ENCODE measurements at regions not wholly inside any gene's neighbourhood (a gene's known extent, or its start where the extent isn't known, plus 50 kb on each side); places are given as distances from the start of the nearest gene placed in this dataset.
"Not testable (repeated sequence)": the region's sequence is repeated elsewhere in the genome, so short reads cannot be mapped to it uniquely, and the experiment has no call there.

DNA sequence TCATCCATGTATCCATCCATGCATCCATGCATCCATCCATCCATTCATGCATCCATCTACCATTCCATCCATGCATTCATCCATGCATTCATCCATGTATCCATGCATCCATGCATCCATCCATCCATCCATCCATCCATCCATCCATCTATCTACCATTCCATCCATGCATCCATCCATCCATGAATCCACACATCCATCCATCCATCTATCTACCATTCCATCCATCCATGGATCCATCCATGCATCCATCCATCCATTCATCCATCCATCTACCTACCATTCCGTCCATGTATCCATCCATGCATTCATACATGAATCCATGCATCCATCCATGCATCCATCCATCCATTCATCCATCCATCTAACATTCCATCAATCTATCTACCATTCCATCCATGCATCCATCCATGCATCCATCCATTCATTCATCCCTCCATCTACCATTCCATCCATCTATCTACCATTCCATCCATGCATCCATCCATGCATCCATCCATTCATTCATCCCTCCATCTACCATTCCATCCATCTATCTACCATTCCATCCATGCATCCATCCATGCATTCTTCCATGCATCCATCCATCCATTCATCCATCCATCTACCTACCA lies 257.2 kb downstream of the CRLF2 start:
- TF ChIP-seq, protein P1, sequence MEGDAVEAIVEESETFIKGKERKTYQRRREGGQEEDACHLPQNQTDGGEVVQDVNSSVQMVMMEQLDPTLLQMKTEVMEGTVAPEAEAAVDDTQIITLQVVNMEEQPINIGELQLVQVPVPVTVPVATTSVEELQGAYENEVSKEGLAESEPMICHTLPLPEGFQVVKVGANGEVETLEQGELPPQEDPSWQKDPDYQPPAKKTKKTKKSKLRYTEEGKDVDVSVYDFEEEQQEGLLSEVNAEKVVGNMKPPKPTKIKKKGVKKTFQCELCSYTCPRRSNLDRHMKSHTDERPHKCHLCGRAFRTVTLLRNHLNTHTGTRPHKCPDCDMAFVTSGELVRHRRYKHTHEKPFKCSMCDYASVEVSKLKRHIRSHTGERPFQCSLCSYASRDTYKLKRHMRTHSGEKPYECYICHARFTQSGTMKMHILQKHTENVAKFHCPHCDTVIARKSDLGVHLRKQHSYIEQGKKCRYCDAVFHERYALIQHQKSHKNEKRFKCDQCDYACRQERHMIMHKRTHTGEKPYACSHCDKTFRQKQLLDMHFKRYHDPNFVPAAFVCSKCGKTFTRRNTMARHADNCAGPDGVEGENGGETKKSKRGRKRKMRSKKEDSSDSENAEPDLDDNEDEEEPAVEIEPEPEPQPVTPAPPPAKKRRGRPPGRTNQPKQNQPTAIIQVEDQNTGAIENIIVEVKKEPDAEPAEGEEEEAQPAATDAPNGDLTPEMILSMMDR (IDR thresholded peaks at IDR 0.05) = not testable (repeated sequence)
- not testable (repeated sequence) for TF ChIP-seq POLR2A, POLR2AphosphoS5 (IDR thresholded peaks at IDR 0.05)

Measured in breast epithelium (tissue), 3 donors.